HG03103 (cell line): ENCODE measurements at regions not wholly inside any gene's neighbourhood (a gene's known extent, or its start where the extent isn't known, plus 50 kb on each side); places are given as distances from the start of the nearest gene placed in this dataset.

ENCODE experiments used
- ATAC-seq: cut with Tn5 transposase; IDR thresholded peaks from one replicate; pipeline ENCODE4 v1.9.1; 2021; ENCODE audit warnings: low read depth; ENCODE audit not compliant: unreplicated experiment

DNA sequence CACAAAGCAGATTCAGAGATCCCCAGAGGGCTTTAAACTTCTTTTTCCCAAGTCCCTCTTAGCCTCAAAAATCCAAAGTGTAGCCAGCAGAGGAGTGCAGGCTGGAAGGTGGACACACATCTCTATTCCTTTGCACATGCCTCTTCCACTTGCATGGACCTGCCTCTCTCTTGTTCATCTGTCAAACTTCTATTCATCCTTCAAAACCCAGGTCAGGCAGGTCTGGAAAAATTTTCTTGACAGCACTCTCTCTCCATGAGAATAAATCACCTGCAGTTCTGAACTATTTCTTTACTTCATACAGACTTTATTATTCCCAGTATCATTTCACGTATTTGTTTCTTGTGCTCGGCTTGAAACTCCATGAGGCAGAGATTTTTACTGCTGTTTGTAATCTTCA lies 127.5 kb downstream of the SS18 start:
- no peak for ATAC-seq

DNA sequence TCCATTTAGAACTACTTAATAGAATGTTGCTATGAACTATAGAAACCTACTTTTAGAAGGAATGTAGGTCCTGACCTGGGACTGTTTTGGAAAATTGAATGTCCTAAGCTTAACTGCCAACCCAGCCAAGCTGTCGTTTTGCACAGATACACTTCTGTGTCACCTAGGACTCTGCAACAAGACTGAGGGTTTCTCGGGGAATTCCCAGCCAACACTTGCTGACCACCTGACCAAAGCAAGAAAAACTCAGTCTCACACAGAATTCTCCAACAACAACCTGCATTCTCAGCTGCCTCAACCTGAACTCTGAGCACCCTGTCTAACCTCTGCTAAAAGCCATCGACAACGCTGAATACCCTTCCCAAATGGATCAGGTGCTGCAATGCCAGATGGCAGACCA lies 128.2 kb downstream of the SS18 start:
- no peak for ATAC-seq

DNA sequence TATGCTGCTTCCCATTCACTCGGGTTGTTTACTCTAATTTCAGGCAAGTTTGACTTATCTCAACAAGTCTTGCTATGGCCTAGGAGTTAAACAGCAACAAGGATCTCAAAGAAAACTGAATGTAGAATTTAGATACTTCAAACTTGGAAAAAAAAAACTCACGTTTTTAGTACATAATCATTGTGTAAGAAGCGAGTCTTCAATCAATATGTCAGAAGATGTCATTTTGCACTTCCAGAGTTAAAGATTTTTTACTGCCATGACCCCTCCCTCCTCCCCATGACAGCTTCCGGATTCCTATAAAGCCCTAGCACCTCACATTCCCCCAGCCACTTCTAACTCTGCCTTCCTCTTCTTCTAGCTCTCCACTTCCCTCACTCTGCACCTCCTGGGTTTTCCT lies 133.4 kb downstream of the SS18 start:
- no peak for ATAC-seq

DNA sequence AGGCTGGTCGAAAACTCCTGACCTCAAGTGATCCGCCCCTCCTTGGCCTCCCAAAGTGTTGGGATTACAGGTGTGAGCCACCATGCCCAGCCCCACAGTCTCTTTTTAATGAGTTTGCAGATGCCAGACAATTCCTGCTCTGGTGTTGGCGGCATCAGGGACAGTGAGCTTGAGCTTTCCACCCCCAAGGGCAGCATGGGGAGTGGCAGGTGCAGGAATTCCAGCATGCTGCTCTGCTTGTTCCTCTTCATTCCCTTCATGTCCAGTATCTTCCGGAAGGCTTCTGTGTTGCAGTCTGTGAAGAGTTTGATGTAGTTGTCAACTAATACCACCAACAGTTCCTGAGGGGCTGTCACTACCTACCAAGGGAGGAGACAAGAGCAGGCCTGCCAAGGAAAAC lies 137.3 kb downstream of the SS18 start:
- no peak for ATAC-seq

DNA sequence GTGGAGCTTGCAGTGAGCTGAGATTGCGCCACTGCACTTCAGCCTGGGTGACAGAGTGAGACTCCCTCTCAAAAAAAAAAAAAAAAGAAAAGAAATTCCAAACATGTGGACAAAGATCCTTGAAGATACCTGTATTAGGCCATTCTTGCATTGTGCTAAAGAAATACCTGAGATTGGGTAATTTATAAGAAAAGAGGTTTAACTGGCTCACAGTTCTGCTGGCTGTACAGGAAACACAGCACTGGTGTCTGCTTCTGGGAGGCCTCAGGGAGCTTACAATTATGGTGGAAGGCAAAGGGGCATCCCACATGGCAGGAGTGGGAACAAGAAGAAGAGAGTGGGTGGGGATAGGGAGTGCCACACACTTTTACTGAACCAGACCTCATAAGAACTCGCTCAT lies 140.1 kb downstream of the SS18 start:
- no peak for ATAC-seq

DNA sequence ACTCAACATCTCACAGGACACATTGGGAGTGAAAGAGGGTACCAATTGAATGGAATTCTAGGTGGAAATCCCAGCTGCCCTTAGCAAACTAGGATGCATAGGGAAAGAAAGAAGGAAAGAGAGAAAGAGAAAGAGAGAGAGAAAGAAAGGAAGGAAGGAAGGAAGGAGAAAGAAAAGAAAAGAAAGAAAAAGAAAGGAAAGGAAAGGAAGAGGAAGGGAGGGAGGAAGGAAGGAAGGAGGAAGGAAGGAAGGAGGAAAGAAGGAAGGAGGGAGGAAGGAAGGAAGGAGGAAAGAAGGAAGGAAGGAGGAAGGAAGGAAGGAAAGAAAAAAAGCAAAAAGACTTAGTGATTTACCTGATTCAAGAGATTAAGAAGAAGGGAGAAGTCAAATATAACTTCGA lies 143.9 kb downstream of the SS18 start:
- no peak for ATAC-seq

DNA sequence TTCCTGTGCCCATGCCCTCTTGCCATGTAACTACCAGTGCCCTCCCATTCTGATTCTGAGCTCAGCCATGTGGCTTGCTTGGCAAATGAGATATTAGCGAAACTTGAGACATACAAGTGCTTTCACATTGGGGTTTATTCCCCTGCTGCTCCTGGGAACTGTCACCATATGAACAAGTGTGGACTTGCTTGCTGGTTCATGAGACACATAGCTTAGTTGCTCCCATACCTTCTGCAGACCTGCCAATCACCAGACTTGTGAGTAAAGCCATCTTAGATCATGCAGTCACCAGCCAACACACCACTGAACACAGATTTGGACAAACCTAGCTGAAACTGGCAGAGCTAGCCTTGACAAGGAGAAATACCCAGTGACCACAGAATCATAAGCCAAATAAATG lies 155.1 kb downstream of the SS18 start:
- no peak for ATAC-seq

DNA sequence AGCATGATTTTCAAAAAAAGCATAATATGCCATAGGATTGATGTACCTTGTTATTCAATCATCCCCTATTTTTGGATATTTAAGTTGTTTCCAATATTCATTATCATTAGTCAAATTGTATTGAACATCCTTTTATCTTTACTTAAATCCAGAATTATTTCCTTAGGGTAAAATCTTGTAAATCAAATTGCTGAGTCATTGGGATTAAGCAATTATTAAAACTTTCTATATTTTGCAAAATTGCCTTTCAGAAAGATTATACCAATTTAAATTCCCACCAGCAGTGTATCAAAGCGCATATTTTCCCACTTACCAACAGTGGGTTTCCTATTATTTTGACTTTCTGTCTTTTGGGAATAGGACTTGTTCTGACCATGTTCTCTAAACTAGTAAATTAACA lies 159.3 kb downstream of the SS18 start:
- ATAC-seq = no peak

DNA sequence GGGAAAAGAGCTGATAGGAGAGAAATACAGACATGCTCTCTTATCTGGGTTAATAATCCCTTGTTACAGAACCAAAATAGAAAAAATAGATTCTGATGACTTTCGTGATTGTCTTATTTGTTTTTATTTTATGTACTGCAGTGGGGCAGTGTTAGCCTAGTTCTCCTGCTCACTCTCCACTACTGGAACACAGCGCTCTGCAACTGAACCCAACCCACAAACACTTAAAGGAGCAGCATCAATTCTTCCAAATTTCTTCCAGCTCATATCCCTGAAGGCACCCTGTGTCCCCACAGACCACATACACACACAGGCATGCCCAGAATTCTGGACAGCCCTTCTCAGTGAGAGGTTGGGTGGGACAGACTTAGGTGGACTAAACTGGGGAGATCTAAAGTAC lies 160.6 kb downstream of the SS18 start:
- ATAC-seq = no peak

DNA sequence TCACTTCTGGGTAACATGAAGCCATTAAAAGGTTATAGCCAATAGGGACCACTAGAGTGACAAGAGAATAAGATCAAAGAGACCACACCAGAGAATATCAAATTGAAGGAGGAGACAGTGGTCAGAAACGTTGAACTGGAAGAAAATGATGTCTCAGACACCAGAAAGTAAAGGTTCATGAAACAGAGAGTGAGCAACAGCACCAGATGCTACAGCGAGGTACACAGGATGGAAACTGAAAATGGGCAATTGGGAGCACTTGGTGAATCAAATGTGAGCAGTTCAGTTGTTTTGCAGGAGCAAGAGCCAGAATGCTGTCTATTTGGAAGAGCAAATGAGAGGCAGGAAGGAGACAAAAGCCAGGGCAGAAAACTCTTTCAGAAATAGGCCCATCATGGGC lies 162.6 kb downstream of the SS18 start:
- no peak for ATAC-seq

DNA sequence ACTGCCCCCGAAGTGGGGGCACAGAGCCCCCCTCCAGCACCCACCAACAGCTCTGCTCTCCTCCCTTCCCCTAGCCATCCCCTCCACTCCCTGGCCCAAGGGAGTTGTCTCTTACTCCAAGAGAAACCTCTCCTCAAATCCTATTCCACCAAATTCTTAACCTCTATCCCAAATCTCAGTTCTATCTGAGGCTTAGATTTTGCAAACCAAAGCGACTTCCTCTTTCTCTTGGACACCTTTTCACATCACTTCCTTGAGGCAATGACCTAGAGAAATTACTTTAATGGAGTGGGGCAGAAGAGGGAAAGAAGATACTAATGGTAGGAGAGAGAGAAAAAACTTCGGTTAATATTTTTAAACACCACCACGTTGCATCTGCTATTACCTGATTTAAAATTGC lies 167.2 kb downstream of the SS18 start:
- no peak for ATAC-seq

DNA sequence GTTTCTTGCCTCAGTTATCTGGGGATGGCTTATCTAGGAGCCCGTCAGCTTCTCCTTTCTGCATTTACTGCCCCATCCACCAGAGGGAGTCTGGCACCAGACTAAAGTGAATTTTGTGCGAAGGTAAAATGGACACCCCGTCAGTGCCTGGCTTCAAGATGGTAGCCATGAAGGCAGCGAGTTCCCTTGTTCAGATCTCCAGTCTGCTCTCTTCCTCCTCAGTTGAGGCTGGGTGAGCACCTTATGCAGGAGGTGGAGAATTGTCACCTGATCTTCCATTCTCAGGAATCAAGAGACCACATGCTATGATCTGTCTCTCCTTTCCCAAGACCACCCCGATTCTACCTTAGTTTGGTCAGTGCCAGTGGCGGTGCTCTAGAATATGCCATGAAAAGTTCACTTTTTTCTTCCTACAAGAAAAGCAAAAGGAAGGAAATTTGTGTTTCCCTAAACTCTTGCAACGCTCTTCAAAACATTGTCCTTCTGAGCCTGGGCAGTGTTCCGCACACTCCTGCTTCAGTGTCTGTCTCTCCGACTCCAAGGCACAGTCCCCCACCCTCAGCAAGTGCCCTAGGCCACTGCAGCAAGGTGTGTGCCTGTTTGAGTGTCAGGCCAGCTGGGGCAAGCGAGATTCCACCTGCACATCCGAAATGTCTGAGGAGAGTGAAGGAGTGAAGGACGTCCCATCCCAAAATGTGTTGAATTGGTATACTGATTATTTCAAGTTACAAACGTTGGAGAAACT lies 168.6 kb downstream of the SS18 start:
- ATAC-seq = peak; percentile 87

DNA sequence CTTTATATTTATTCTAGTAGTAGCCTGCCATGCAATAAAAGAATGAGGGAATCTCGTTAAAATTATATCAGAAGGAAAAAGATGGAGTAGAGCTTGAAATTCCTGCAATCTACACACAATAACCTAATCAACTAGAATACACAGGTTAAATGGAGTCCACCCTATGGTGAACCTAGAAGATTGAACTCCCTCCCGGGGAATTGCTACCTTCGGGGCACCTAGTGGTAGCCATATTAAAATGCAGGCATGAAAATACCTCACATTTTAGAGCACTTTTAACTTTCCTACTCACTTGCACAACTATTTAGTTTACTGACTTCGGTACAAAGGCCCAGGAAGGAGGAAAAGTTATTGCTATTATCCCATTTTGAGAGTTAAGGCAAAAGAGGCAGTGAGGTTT lies 174.5 kb downstream of the SS18 start:
- no peak for ATAC-seq

DNA sequence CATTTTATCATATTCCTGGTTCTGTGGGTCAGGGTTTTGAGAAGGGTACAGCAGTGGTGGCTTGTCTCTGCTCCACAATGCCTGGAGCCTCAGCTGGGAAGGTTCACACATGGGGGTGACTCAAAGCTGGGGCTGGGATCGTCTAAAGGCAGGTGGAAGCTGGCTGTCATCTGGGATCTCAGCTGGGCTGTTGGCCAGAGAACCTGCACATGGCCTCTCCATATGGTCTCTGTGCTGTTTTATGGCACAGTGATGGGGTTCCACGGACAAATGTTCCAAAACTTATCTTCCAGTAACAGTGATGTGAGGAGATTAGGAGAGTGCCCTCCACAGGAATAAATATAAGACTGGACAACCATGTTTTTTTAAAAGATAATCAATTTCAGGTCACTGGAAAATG lies 191.4 kb downstream of the SS18 start:
- ATAC-seq = no peak

DNA sequence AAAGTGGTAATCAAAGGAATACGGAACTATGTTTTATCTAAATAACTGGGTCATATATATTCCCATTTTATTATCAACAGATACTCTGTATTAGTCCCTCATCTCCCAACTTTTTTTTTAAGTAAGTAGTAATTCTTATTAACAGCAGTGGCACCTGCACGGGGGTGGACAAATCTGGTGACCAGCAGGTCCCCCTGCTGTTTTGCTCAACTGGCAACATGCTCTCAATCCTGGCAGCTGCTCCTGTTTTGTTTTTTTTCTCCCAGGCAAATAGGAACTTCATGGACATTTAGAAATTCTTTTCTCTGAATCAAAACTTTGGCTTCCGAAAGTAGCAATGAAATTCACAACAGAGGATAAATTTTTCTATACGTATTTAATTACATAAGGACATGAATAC lies 193.5 kb downstream of the SS18 start:
- no peak for ATAC-seq

DNA sequence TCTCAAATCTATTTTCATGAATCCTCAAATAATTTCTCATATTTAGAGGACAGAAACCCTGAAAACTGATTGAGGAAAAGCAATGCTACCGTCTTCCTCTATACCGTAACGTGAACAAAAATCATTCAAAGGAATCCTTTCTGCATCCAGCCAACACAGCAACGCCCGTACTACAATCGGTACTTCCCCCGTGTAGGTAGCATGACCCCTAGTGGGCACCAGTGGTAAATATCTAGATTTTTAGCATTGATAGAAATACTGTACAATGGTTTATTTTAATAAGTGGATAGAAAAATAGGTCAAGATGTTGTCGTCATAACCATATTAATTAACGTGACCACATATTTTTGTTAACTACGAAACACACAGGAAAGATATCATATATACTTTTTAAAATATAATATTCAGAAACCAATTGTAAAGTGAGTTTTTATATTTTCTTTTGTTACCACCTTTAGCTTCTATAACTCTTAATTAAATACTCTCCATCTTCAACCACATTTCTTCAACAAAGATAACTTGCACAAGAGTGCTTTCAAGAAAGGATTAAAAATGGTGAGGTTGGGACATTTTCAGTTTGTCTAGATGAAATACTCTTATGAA lies 194.1 kb downstream of the SS18 start:
- no peak for ATAC-seq

DNA sequence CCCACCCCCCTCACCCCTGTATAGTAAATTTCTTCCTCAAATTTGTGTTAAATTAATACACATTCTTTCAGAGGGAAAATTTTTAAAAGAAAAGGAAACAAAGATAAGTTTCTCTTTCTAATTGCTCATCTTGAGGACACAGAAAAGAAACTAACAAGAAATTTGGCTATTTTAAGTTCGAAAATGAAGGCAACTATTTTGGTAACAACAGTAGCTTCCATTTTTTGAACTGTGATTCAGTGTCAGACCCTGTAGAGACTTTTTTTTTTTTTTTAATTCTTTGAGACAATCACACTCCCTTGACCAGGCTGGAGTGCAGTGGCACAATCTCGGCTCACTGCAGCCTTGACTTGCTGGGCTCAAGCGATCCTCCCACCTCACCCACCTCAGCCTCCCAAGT lies 194.9 kb downstream of the SS18 start:
- ATAC-seq = no peak

DNA sequence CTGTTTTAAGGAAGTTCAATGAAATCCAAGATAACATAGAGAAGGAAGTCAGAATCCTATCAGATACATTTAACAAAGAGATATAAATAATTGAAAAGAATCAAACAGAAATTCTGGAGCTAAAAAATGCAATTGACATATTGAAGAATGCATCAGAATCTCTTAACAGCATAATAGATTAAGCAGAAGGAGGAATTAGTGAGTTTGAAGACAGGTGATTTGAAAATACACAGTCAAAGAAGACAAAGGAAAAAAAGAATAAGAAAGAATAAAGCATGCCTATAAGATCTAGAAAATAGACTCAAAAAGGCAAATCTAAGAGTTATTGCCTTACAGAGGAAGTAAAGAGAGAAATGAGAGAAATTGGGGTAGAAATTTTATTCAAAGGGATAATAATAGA lies 204.1 kb downstream of the SS18 start:
- no peak for ATAC-seq

DNA sequence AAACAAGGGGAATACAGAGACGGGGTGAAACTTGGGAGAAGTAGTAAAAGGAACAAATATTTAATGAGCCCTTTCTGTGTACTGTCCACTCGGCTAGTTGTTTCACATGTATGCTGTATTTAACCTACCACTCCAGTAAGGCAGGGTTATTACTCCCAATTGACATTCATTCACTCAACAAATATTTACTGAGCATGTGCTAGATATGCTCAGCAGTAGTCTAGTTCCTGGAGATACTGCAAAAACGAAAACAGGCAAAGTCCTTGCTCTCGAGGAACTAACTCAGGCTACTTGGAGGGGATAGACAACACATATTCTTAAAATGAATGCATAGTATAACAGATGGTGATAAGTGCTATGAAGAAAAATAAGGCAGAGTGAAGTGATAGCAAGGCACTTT lies 207.3 kb downstream of the SS18 start:
- ATAC-seq = no peak

DNA sequence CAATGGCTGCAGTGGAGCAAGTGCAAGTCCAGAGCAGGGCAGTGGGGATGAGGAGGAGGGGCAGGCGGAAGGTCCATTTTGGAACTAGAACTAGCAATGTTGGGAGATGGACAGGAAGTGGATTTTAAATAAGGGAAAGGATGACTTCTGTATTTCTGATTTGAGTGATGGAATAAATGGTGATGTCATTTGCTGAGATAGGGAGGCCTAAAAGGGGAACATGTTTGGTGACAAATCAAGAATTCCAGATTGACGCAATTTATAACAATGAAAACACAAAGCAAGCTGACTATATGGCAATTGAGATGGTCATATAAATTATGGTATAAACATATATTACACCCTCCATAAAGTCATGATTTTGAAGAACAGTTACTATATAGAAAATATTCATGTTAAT lies 209.3 kb downstream of the SS18 start:
- no peak for ATAC-seq

DNA sequence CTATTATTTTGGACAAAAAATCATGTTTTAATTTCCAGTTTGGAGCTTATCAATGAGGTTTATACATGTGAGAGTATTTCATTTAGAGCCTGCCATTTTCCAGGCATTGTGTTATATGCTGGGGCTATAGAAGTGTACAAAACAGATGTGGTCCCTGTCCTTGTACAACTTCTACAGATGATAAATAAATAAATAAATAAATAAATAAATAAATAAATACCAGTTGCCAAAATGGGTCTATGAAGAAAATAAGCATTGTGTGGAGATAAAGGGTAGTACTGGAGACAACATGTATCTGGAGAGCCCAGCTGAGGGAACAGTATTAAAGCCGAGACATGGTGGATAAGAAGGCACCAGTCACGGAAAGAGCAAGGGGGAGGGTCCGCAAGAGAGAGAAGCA lies 210.0 kb downstream of the SS18 start:
- no peak for ATAC-seq

DNA sequence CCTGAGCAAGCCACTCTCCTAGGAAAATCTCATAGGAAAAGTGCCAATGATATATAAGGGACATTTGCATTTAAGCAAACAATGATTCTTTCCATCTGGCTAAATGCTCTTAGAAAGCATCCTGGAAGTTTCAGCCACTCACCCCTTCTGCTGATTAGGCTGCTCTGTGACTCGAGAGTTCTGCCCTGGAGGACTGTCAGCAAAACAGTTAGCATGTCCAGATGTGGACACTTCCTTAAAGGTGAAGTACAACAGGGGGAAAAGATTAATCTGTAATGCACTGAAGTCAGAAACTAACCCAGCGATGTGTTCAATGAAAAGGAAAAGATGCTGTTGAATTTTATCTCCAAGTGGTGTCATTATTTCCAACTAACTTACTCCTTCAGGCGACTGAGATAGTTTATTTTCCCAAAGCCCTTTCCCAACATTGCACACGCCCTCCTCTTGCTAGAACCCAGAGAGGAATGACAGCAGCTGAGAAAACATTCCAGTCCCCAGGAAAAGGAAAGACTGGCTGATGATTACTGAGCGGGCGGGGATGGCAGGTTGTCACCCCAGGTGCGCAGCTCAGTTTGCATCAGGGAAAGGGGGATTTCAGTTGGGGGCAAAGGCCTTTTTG lies 214.0 kb downstream of the SS18 start:
- no peak for ATAC-seq
